Smooth muscle cell (in vitro differentiated cells): ENCODE measurements at regions not wholly inside any gene's neighbourhood (a gene's known extent, or its start where the extent isn't known, plus 50 kb on each side); places are given as distances from the start of the nearest gene placed in this dataset.

Source experiments
- DNase-seq: peaks from one replicate; lab custom pipeline; 2025; ENCODE audit not compliant: unreplicated experiment; lab: John Stamatoyannopoulos, UW
- H2AFZ ChIP-seq: fragments of 200-600 bp; sonication (generic); 2 replicates; pipeline ENCODE4 v1.6.0; 2016; ENCODE audit warnings: antibody characterized with exemption, low read depth, mild to moderate bottlenecking
- H3F3A ChIP-seq: fragments of 200-600 bp; sonication (generic); 2 replicates; pipeline ENCODE4 v1.6.0; 2017; ENCODE audit warnings: antibody characterized with exemption, low read depth
- H3K27ac ChIP-seq: fragments of 200-600 bp; sonication (generic); 2 replicates; pipeline ENCODE4 v1.5.1; 2016; ENCODE audit warnings: low read depth, mild to moderate bottlenecking
- H3K27me3 ChIP-seq: fragments of 200-600 bp; sonication (generic); 2 replicates; pipeline ENCODE4 v1.6.1; 2016; ENCODE audit warnings: low read depth, mild to moderate bottlenecking
- H3K36me3 ChIP-seq: fragments of 200-600 bp; sonication (generic); 2 replicates; pipeline ENCODE4 v1.5.1; 2016; ENCODE audit warnings: low read depth
- H3K4me1 ChIP-seq: fragments of 200-600 bp; sonication (generic); 2 replicates; pipeline ENCODE4 v1.5.1; 2016; ENCODE audit warnings: low read depth
- H3K4me2 ChIP-seq: fragments of 200-600 bp; sonication (generic); 2 replicates; pipeline ENCODE4 v1.6.0; 2016; ENCODE audit warnings: mild to moderate bottlenecking
- H3K4me3 ChIP-seq: fragments of 200-600 bp; sonication (generic); 2 replicates; pipeline ENCODE4 v1.5.1; 2016; ENCODE audit warnings: mild to moderate bottlenecking
- H3K79me2 ChIP-seq: fragments of 200-600 bp; sonication (generic); 2 replicates; pipeline ENCODE4 v1.6.0; 2016; ENCODE audit warnings: low read depth, mild to moderate bottlenecking
- H3K9ac ChIP-seq: fragments of 200-600 bp; sonication (generic); 2 replicates; pipeline ENCODE4 v1.6.0; 2016; ENCODE audit warnings: low read depth
- H3K9me3 ChIP-seq: fragments of 200-600 bp; sonication (generic); replicated peaks from 2 replicates; pipeline ENCODE4 v1.5.1; 2016; ENCODE audit warnings: low read depth
- H4K20me1 ChIP-seq: fragments of 200-600 bp; sonication (generic); 2 replicates; pipeline ENCODE4 v1.6.0; 2016; ENCODE audit warnings: low read depth
- WGBS: methylation state at CpG from one replicate; pipeline ENCODE4 v1.1.7; 2016; ENCODE audit warnings: low lambda C conversion rate; 5-methylcytosine and 5-hydroxymethylcytosine counted together
- TF ChIP-seq, protein P1 (sequence below): fragments of 200-600 bp; sonication (generic); IDR thresholded peaks from 2 replicates; pipeline ENCODE4 v1.5.1; 2017; ENCODE audit warnings: borderline replicate concordance, mild to moderate bottlenecking, antibody characterized with exemption; ENCODE audit not compliant: insufficient read depth, poor library complexity, severe bottlenecking

DNA sequence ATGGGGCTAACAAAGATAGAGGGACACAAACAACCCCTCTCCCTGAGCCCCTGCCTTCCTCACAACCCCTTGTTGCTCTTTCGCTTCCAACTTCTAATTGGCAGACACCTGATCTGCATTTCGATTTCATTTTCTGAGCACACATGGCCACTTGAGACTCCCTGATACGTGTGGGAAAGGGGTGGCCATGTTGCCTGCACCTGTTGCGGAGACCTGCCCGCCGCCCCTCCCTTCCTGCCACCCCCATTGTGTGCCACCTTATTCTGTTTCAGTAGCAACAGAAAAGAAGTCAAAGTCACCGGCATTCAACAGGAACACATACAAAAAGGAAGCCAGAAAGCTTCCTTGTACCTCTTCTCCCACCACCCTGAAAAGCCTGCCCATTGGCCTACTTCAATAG lies 254.7 kb upstream of the SOX9 start:
- no peaks in the 10 kb centered on the region for H4K20me1 ChIP-seq
- H3K27me3 ChIP-seq, result peaks cover 7% of the 10 kb centered on the region
- no peak overlapping the region for H3K4me3 ChIP-seq
- H3K36me3 ChIP-seq, result no peaks in the 10 kb centered on the region
- TF ChIP-seq, protein P1, sequence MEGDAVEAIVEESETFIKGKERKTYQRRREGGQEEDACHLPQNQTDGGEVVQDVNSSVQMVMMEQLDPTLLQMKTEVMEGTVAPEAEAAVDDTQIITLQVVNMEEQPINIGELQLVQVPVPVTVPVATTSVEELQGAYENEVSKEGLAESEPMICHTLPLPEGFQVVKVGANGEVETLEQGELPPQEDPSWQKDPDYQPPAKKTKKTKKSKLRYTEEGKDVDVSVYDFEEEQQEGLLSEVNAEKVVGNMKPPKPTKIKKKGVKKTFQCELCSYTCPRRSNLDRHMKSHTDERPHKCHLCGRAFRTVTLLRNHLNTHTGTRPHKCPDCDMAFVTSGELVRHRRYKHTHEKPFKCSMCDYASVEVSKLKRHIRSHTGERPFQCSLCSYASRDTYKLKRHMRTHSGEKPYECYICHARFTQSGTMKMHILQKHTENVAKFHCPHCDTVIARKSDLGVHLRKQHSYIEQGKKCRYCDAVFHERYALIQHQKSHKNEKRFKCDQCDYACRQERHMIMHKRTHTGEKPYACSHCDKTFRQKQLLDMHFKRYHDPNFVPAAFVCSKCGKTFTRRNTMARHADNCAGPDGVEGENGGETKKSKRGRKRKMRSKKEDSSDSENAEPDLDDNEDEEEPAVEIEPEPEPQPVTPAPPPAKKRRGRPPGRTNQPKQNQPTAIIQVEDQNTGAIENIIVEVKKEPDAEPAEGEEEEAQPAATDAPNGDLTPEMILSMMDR, result no peak
- H3K9me3 ChIP-seq, result no peaks in the 10 kb centered on the region
- H3K9ac ChIP-seq, result no peak overlapping the region
- H3F3A ChIP-seq, result no peaks in the 10 kb centered on the region
- peaks cover 14% of the 10 kb centered on the region for H3K4me1 ChIP-seq
- H3K79me2 ChIP-seq, result no peaks in the 10 kb centered on the region
- no peak overlapping the region for H3K27ac ChIP-seq
- no peak overlapping the region for H2AFZ ChIP-seq
- no peak overlapping the region for H3K4me2 ChIP-seq
- DNase-seq, result no peak
- WGBS, result 96% methylated on average over 7 of the region's 7 CpGs

DNA sequence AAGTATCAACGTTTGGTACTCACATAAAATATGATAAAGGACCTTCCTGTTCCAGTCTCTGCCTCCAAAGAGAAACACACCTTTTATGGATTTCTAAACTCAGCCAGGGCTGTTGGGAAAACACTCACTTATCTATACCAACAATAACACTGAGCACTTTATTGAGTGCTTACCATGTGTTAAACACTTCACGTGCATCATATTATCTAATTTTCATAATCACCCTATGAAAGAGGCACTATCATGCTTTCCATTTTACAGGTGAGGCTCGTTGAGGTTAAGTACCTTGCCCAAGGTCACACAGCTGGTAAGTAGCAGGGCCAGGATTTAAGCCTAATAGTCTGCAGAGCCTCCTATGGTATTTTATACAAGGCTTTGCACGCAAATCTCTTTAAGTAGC lies 251.5 kb upstream of the SOX9 start:
- Histone ChIP-seq H3K9ac (no peak overlapping the region), H3K4me3 (no peak overlapping the region), H3K4me2 (no peak overlapping the region), H3K36me3 (no peaks in the 10 kb centered on the region), H2AFZ (no peak overlapping the region), H3K27ac (no peak overlapping the region), H3K79me2 (no peaks in the 10 kb centered on the region), H3K4me1 (peaks cover 14% of the 10 kb centered on the region), H4K20me1 (no peaks in the 10 kb centered on the region), H3K27me3 (peaks cover 7% of the 10 kb centered on the region), H3K9me3 (no peaks in the 10 kb centered on the region), H3F3A (no peaks in the 10 kb centered on the region)
- 73% methylated on average over 4 of the region's 4 CpGs for WGBS
- no peak for DNase-seq
- TF ChIP-seq, protein P1, result no peak

DNA sequence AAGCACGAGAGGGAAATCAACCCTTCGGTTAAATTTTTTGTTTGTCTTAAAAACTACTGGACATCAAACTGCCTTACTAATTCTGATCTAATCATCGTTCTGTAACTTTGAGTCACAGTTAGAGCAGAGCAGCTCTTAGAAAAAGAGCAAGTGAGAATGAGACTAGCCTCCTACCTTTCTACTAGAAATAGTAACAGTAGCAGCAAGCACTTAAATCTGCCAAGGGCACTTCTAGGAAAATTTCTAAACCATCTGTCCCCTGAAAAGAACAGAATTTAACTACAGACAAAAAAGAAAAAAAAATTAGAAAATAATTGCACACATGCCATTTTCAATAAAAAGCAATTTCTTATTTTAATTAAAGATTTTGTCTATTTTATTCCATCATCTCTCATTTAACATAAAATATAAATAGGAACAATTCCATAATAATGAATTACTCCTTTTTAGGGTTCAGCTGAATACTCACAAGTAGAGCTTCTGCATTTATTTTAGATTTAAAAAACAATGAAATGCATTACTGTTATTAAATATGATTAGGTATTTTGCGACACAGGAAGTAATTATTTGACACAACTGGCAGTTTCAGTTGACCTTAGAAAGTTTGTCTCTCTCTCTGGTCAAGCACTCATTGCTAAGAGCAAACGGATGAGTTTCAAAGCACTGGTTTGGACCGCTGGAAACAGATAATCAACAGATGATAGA lies 250.8 kb upstream of the SOX9 start:
- DNase-seq, result no peak
- H3K27ac ChIP-seq, result no peak overlapping the region
- H3K4me3 ChIP-seq, result no peak overlapping the region
- no peaks in the 10 kb centered on the region for H4K20me1 ChIP-seq
- H3K9me3 ChIP-seq, result no peaks in the 10 kb centered on the region
- H3K4me2 ChIP-seq, result no peak overlapping the region
- H3K4me1 ChIP-seq, result peaks cover 14% of the 10 kb centered on the region
- TF ChIP-seq, protein P1, result no peak
- 68% methylated on average over 6 of the region's 6 CpGs for WGBS
- no peak overlapping the region for H2AFZ ChIP-seq
- no peaks in the 10 kb centered on the region for H3K36me3 ChIP-seq
- no peaks in the 10 kb centered on the region for H3K27me3 ChIP-seq
- no peaks in the 10 kb centered on the region for H3K79me2 ChIP-seq
- no peak overlapping the region for H3K9ac ChIP-seq
- no peaks in the 10 kb centered on the region for H3F3A ChIP-seq

DNA sequence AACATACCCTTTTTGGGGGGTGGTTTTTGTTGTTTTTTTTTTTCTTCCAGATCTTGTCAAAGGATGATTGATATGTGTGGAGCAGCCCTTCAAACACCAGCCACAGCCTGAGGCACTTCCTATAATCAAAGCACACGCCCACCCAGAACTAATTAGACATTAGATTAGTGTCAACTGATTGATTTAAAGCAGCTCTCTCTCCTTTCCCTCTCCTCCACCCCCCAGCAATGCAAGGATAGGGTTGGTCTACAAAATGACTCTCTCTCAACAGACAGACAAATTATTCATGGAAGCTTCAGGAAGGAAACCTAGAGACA lies 250.3 kb upstream of the SOX9 start:
- Histone ChIP-seq H3K9ac (no peak overlapping the region), H3K4me1 (peaks cover 14% of the 10 kb centered on the region), H4K20me1 (no peaks in the 10 kb centered on the region), H2AFZ (no peak overlapping the region), H3K79me2 (no peaks in the 10 kb centered on the region), H3K27me3 (no peaks in the 10 kb centered on the region), H3K9me3 (no peaks in the 10 kb centered on the region), H3K27ac (no peak overlapping the region), H3K4me3 (no peak overlapping the region), H3K36me3 (no peaks in the 10 kb centered on the region), H3F3A (no peaks in the 10 kb centered on the region), H3K4me2 (no peak overlapping the region)
- 62% methylated on average over 1 of the region's 1 CpG for WGBS
- DNase-seq, result no peak
- TF ChIP-seq, protein P1, result no peak
